ENCODE measurements at regions not wholly inside any gene's neighbourhood (a gene's known extent, or its start where the extent isn't known, plus 50 kb on each side); places are given as distances from the start of the nearest gene placed in this dataset.
"Not testable (repeated sequence)": the region's sequence is repeated elsewhere in the genome, so short reads cannot be mapped to it uniquely, and the experiment has no call there.

GRCh38 chr5:135263022-135263668, 135.9 kb downstream of the MACROH2A1 start:
- H3K4me1 ChIP-seq (ENCODE audit: control insufficient read depth, insufficient read depth, low read length): no peaks in the 10 kb centered on the region
- no peak overlapping the region for H3K4me3 ChIP-seq (ENCODE audit: low read length)
- no peaks in the 10 kb centered on the region for H3K27me3 ChIP-seq (ENCODE audit: control insufficient read depth, insufficient read depth, low read length)
- H3K9ac ChIP-seq (ENCODE audit: low read length): no peak overlapping the region
- H3K9me3 ChIP-seq (ENCODE audit: control insufficient read depth, low read length): no peaks in the 10 kb centered on the region
- H3K36me3 ChIP-seq (ENCODE audit: control insufficient read depth, insufficient read depth, low read length): no peaks in the 10 kb centered on the region

DNA sequence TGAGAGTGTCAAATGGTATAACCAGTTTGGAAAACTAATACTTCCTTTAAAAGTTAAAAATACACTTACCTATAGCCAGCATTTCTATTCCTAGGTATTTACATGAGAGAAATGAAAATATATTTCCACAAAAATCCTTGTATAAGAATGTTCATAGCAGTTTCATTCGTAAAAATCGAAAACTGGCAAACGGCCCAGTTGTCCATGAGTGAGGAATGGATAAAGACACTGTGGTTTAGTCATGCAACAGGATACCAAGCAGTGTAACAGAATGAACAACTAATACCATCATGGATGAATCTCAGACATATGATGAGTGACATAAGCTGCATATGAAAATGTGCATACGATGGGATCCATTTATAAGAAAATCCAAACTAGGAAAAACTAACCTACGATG, 136.7 kb downstream of the MACROH2A1 start:
- no peaks in the 10 kb centered on the region for H3K27me3 ChIP-seq (ENCODE audit: control insufficient read depth, insufficient read depth, low read length)
- no peak overlapping the region for H3K4me3 ChIP-seq (ENCODE audit: low read length)
- no peak overlapping the region for H3K9ac ChIP-seq (ENCODE audit: low read length)
- H3K4me1 ChIP-seq (ENCODE audit: control insufficient read depth, insufficient read depth, low read length): no peaks in the 10 kb centered on the region
- H3K9me3 ChIP-seq (ENCODE audit: control insufficient read depth, low read length): no peaks in the 10 kb centered on the region
- H3K36me3 ChIP-seq (ENCODE audit: control insufficient read depth, insufficient read depth, low read length): no peaks in the 10 kb centered on the region

GRCh38 chr5:135260108-135260507, 138.9 kb downstream of the MACROH2A1 start:
- H3K4me1 ChIP-seq (ENCODE audit: control insufficient read depth, insufficient read depth, low read length); H3K9ac ChIP-seq (ENCODE audit: low read length); H3K36me3 ChIP-seq (ENCODE audit: control insufficient read depth, insufficient read depth, low read length); H3K9me3 ChIP-seq (ENCODE audit: control insufficient read depth, low read length); H3K27me3 ChIP-seq (ENCODE audit: control insufficient read depth, insufficient read depth, low read length); H3K4me3 ChIP-seq (ENCODE audit: low read length): not testable (repeated sequence)

GRCh38 chr5:135255461-135256178, 143.4 kb downstream of the MACROH2A1 start:
- Histone ChIP-seq H3K9me3 (ENCODE audit: control insufficient read depth, low read length) (no peaks in the 10 kb centered on the region), H3K36me3 (ENCODE audit: control insufficient read depth, insufficient read depth, low read length) (no peaks in the 10 kb centered on the region), H3K4me1 (ENCODE audit: control insufficient read depth, insufficient read depth, low read length) (no peaks in the 10 kb centered on the region), H3K9ac (ENCODE audit: low read length) (no peak overlapping the region), H3K27me3 (ENCODE audit: control insufficient read depth, insufficient read depth, low read length) (no peaks in the 10 kb centered on the region), H3K4me3 (ENCODE audit: low read length) (no peak overlapping the region)

- Histone ChIP-seq H3K4me3 (ENCODE audit: low read length) (no peak overlapping the region), H3K9ac (ENCODE audit: low read length) (no peak overlapping the region), H3K36me3 (ENCODE audit: control insufficient read depth, insufficient read depth, low read length) (no peaks in the 10 kb centered on the region), H3K9me3 (ENCODE audit: control insufficient read depth, low read length) (no peaks in the 10 kb centered on the region), H3K4me1 (ENCODE audit: control insufficient read depth, insufficient read depth, low read length) (no peaks in the 10 kb centered on the region), H3K27me3 (ENCODE audit: control insufficient read depth, insufficient read depth, low read length) (no peaks in the 10 kb centered on the region)
These were observed 144.8 kb downstream of the MACROH2A1 start for GRCh38 chr5:135254183-135254582.

GRCh38 chr5:135253601-135254178, 145.3 kb downstream of the MACROH2A1 start:
- Histone ChIP-seq H3K27me3 (ENCODE audit: control insufficient read depth, insufficient read depth, low read length) (no peaks in the 10 kb centered on the region), H3K9ac (ENCODE audit: low read length) (no peak overlapping the region), H3K9me3 (ENCODE audit: control insufficient read depth, low read length) (no peaks in the 10 kb centered on the region), H3K4me1 (ENCODE audit: control insufficient read depth, insufficient read depth, low read length) (no peaks in the 10 kb centered on the region), H3K4me3 (ENCODE audit: low read length) (no peak overlapping the region), H3K36me3 (ENCODE audit: control insufficient read depth, insufficient read depth, low read length) (no peaks in the 10 kb centered on the region)

DNA sequence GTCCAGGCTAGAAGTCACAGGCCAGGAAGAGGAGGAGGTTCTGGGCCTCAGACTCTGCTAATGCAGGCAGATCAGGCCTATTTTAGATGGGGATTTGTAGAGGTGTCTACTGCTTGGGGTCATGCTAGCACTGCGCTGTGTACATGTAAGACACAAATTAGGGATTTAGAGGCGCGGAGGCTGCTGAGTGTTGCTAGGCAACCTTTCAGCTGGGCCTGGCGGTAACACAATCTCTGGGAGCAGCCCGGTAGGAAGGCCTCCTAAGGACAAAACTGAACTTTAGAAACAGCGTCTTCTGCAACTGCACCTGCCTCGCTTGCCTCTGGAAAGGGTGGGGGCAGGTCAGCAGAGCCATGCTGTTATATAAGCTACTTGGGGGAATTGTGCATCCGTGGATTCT, 147.9 kb downstream of the MACROH2A1 start:
- H3K36me3 ChIP-seq (ENCODE audit: control insufficient read depth, insufficient read depth, low read length): no peaks in the 10 kb centered on the region
- no peak overlapping the region for H3K4me3 ChIP-seq (ENCODE audit: low read length)
- H3K9ac ChIP-seq (ENCODE audit: low read length): no peak overlapping the region
- no peaks in the 10 kb centered on the region for H3K9me3 ChIP-seq (ENCODE audit: control insufficient read depth, low read length)
- H3K27me3 ChIP-seq (ENCODE audit: control insufficient read depth, insufficient read depth, low read length): no peaks in the 10 kb centered on the region
- H3K4me1 ChIP-seq (ENCODE audit: control insufficient read depth, insufficient read depth, low read length): peaks cover 13% of the 10 kb centered on the region

DNA sequence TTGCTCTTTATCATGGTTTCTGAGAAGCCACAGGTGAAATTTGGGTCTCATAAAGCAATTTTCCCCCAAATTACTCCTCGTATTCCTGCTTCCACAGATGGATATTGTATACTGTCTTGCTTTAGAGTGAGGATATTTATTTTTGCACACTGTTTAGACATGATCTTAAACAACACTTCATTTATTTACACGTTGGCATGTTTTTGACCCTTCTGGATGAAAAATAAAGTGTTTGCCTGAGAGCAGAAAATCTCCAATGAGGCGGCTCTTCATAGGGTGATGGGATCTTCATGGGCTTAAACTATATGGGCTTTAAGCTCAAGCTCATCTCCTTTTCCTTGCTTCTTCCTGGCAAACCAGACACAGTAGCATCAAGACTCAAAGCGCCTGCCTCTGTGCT, 148.4 kb downstream of the MACROH2A1 start:
- peaks cover 18% of the 10 kb centered on the region for H3K4me1 ChIP-seq (ENCODE audit: control insufficient read depth, insufficient read depth, low read length)
- H3K4me3 ChIP-seq (ENCODE audit: low read length): no peak overlapping the region
- H3K9ac ChIP-seq (ENCODE audit: low read length): no peak overlapping the region
- no peaks in the 10 kb centered on the region for H3K36me3 ChIP-seq (ENCODE audit: control insufficient read depth, insufficient read depth, low read length)
- H3K27me3 ChIP-seq (ENCODE audit: control insufficient read depth, insufficient read depth, low read length): no peaks in the 10 kb centered on the region
- H3K9me3 ChIP-seq (ENCODE audit: control insufficient read depth, low read length): no peaks in the 10 kb centered on the region

- H3K4me3 ChIP-seq (ENCODE audit: low read length): no peak overlapping the region
- no peaks in the 10 kb centered on the region for H3K9me3 ChIP-seq (ENCODE audit: control insufficient read depth, low read length)
- peaks cover 18% of the 10 kb centered on the region for H3K4me1 ChIP-seq (ENCODE audit: control insufficient read depth, insufficient read depth, low read length)
- H3K9ac ChIP-seq (ENCODE audit: low read length): no peak overlapping the region
- H3K36me3 ChIP-seq (ENCODE audit: control insufficient read depth, insufficient read depth, low read length): no peaks in the 10 kb centered on the region
- no peaks in the 10 kb centered on the region for H3K27me3 ChIP-seq (ENCODE audit: control insufficient read depth, insufficient read depth, low read length)
These were observed 149.4 kb downstream of the MACROH2A1 start for GRCh38 chr5:135249658-135250057.

GRCh38 chr5:135248801-135249231, 150.2 kb downstream of the MACROH2A1 start:
- Histone ChIP-seq H3K4me3 (ENCODE audit: low read length) (no peak overlapping the region), H3K36me3 (ENCODE audit: control insufficient read depth, insufficient read depth, low read length) (no peaks in the 10 kb centered on the region), H3K4me1 (ENCODE audit: control insufficient read depth, insufficient read depth, low read length) (peaks cover 18% of the 10 kb centered on the region)

DNA sequence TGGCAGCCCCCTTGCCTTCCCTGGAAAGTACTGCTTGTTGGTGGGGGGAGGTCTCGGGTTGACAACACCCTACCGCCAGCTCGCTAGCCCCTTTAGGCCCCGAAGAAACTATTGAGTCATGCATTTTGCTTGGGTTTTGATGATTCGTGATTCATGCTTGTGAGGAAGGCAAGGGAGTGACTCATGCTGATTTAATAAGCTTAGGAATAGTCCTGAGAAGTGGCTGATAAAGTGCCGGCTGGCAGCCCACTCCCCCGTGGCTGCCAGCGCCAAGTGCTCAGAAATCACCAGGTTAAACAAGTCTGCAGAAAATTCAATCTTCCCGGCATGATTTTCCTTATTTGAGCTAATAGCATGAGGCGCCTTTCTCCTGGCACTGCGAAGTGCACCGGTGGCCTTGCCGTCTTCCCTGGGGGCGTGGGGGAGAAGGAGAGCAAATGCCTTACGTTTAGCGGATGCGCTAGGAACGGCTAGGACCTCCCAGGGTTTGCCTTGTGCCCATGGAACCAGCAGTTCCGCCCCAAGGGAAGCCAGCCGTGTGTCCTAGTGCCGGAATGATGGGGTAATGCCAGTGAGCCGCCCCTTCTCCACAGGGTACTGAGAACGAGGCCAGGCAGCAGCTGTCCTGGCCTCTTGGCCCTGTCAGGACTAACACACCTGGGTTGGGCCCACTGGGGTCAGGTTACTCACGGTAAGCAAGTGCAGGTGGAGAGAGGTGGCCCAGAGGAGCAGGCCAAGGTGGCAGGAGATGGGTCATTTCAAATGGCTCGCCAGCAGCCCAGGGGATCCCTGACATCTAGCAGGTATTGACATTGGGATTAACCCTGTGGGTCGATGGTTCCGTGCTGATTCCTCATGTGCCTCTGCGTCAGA, 151.9 kb downstream of the MACROH2A1 start:
- no peak overlapping the region for H3K4me3 ChIP-seq (ENCODE audit: low read length)

More at GRCh38 chr5:135248801-135249231, 150.2 kb downstream of the MACROH2A1 start:
- Histone ChIP-seq H3K9me3 (ENCODE audit: control insufficient read depth, low read length) (no peaks in the 10 kb centered on the region), H3K9ac (ENCODE audit: low read length) (no peak overlapping the region), H3K27me3 (ENCODE audit: control insufficient read depth, insufficient read depth, low read length) (no peaks in the 10 kb centered on the region)

DNA sequence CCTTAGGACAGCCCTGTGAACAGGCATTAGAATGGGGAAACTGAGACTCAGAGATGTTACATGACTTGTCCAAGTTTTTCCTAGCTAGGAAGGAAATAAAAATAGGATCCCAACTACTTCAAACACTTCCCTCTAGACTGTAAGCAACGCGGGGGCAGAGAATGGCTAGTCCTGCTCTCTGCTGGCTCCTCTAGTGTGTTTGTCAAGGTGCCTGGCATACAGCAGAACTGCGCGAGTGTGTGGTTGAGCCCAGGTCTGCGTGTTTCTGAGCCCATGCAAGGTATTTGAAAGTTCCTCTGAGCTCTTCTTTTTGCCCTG, 152.5 kb downstream of the MACROH2A1 start:
- peaks cover 23% of the 10 kb centered on the region for H3K4me1 ChIP-seq (ENCODE audit: control insufficient read depth, insufficient read depth, low read length)
- no peaks in the 10 kb centered on the region for H3K36me3 ChIP-seq (ENCODE audit: control insufficient read depth, insufficient read depth, low read length)
- no peak overlapping the region for H3K4me3 ChIP-seq (ENCODE audit: low read length)
- H3K9ac ChIP-seq (ENCODE audit: low read length): no peak overlapping the region
- no peaks in the 10 kb centered on the region for H3K9me3 ChIP-seq (ENCODE audit: control insufficient read depth, low read length)
- H3K27me3 ChIP-seq (ENCODE audit: control insufficient read depth, insufficient read depth, low read length): no peaks in the 10 kb centered on the region

More for the DNA sequence above, 151.9 kb downstream of the MACROH2A1 start:
- H3K4me1 ChIP-seq (ENCODE audit: control insufficient read depth, insufficient read depth, low read length): peaks cover 23% of the 10 kb centered on the region
- no peaks in the 10 kb centered on the region for H3K9me3 ChIP-seq (ENCODE audit: control insufficient read depth, low read length)
- H3K9ac ChIP-seq (ENCODE audit: low read length): no peak overlapping the region
- H3K27me3 ChIP-seq (ENCODE audit: control insufficient read depth, insufficient read depth, low read length): no peaks in the 10 kb centered on the region
- no peaks in the 10 kb centered on the region for H3K36me3 ChIP-seq (ENCODE audit: control insufficient read depth, insufficient read depth, low read length)
